ENCODE measurements at regions not wholly inside any gene's neighbourhood (a gene's known extent, or its start where the extent isn't known, plus 50 kb on each side); places are given as distances from the start of the nearest gene placed in this dataset.

GRCh38 chr10:78473006-78473405, 439.3 kb downstream of the RPS24 start:
- H3K27ac ChIP-seq, result no peak overlapping the region
- no peak for DNase-seq (ENCODE audit: low spot score in 2 of 2)
- no peak for TF ChIP-seq EP300 (IDR thresholded peaks at IDR 0.05)
- no peak for TF ChIP-seq CTCF (IDR thresholded peaks at IDR 0.05)
- TF ChIP-seq POLR2A (IDR thresholded peaks at IDR 0.05), result no peak
- H3K9me3 ChIP-seq, result no peaks in the 10 kb centered on the region
- 68 to 69% methylated on average over 7 of the region's 7 CpGs for WGBS, 2 donors
- H3K27me3 ChIP-seq, result no peaks in the 10 kb centered on the region
- H3K4me1 ChIP-seq, result peaks cover 0 to 5% (median 0%) of the 10 kb centered on the region in 4 donors
- no peak overlapping the region for H3K4me3 ChIP-seq
- H3K36me3 ChIP-seq, result no peaks in the 10 kb centered on the region

- H3K9me3 ChIP-seq, result no peaks in the 10 kb centered on the region
- no peaks in the 10 kb centered on the region for H3K27me3 ChIP-seq
- TF ChIP-seq EP300 (IDR thresholded peaks at IDR 0.05) (no peak), POLR2A (IDR thresholded peaks at IDR 0.05) (no peak), CTCF (IDR thresholded peaks at IDR 0.05) (no peak)
- no peak overlapping the region for H3K4me3 ChIP-seq
- no peaks in the 10 kb centered on the region for H3K36me3 ChIP-seq
- no peak overlapping the region for H3K27ac ChIP-seq
- peaks cover 0 to 5% (median 0%) of the 10 kb centered on the region in 4 donors for H3K4me1 ChIP-seq
- DNase-seq (ENCODE audit: low spot score in 2 of 2), result no peak
- WGBS, 2 donors, result 95 to 96% methylated on average over 3 of the region's 3 CpGs
These were observed 441.1 kb downstream of the RPS24 start for GRCh38 chr10:78474743-78475142.

DNA sequence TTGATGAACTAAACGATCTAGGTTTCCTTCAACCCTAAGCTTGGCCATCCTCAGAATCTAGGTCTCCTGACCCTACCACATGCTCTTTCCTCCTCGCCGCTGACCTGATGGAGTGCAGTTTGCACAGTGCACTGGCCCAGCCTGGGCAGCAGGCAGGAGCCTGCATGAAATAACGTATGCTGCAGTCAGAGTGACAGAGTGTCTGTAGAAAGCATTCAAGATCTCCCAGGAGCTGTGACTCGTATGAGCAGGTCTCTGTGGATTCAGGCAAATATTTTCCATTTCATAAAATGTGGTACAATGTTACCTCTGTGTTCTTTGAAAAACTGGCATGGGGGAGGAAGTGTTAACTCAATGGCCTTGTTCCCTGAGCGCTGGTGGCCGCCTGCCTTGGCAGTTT, 441.8 kb downstream of the RPS24 start:
- 72 to 85% methylated on average over 7 of the region's 7 CpGs for WGBS, 2 donors
- Histone ChIP-seq H3K36me3 (no peaks in the 10 kb centered on the region), H3K27me3 (no peaks in the 10 kb centered on the region), H3K9me3 (no peaks in the 10 kb centered on the region), H3K4me3 (no peak overlapping the region), H3K4me1 (peaks cover 0 to 5% (median 0%) of the 10 kb centered on the region in 4 donors), H3K27ac (no peak overlapping the region)
- TF ChIP-seq CTCF (IDR thresholded peaks at IDR 0.05) (no peak), EP300 (IDR thresholded peaks at IDR 0.05) (no peak), POLR2A (IDR thresholded peaks at IDR 0.05) (no peak)
- DNase-seq (ENCODE audit: low spot score in 2 of 2), result no peak

DNA sequence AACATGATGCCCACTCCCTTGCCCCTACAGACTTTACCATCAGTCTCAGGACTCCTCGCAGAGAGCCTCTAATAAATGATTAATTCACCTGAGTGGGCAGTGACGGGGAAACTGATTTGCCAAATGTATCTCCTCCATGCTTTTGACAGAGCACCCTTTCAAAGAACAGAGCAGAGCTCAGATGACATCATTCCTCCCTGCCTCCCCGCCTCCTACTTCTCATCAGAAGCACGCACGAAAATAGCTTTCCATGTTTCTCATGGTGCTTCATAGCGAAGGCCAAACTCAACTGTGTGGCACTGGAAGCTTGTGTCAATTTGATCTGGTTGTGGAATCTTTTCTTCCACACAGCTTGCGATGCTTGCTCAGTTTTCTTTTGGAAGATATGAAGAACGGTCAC, 442.5 kb downstream of the RPS24 start:
- H3K27ac ChIP-seq, result no peak overlapping the region
- H3K9me3 ChIP-seq, result no peaks in the 10 kb centered on the region
- 71 to 83% methylated on average over 8 of the region's 8 CpGs for WGBS, 2 donors
- H3K4me1 ChIP-seq, result peaks cover 0 to 5% (median 0%) of the 10 kb centered on the region in 4 donors
- no peaks in the 10 kb centered on the region for H3K36me3 ChIP-seq
- no peak overlapping the region for H3K4me3 ChIP-seq
- TF ChIP-seq EP300 (IDR thresholded peaks at IDR 0.05), result no peak
- TF ChIP-seq CTCF (IDR thresholded peaks at IDR 0.05), result no peak
- no peak for TF ChIP-seq POLR2A (IDR thresholded peaks at IDR 0.05)
- H3K27me3 ChIP-seq, result no peaks in the 10 kb centered on the region
- no peak for DNase-seq (ENCODE audit: low spot score in 2 of 2)

- no peaks in the 10 kb centered on the region for H3K27me3 ChIP-seq
- no peak for DNase-seq (ENCODE audit: low spot score in 2 of 2)
- no peaks in the 10 kb centered on the region for H3K9me3 ChIP-seq
- H3K4me3 ChIP-seq, result no peak overlapping the region
- no peaks in the 10 kb centered on the region for H3K36me3 ChIP-seq
- H3K27ac ChIP-seq, result no peak overlapping the region
- H3K4me1 ChIP-seq, result peaks cover 0 to 5% (median 0%) of the 10 kb centered on the region in 4 donors
- WGBS, 2 donors, result 66 to 67% methylated on average over 6 of the region's 6 CpGs
- no peak for TF ChIP-seq CTCF (IDR thresholded peaks at IDR 0.05)
- TF ChIP-seq POLR2A (IDR thresholded peaks at IDR 0.05), result no peak
- TF ChIP-seq EP300 (IDR thresholded peaks at IDR 0.05), result no peak
These were observed 443.2 kb downstream of the RPS24 start for GRCh38 chr10:78476844-78477243.

All from tibial nerve (tissue), 4 donors.